Skin epidermis (tissue), 12 donors: ENCODE measurements at regions not wholly inside any gene's neighbourhood (a gene's known extent, or its start where the extent isn't known, plus 50 kb on each side); places are given as distances from the start of the nearest gene placed in this dataset.

Experiments
- H3K27ac ChIP-seq, 21 experiments: fragments of 200-600 bp; sonication (generic) in 11 of 21; one replicate each; pipeline ENCODE4 v1.5.0; 2020; ENCODE audit warnings: mild to moderate bottlenecking in 3 of 21, inconsistent platforms in 2 of 21, moderate library complexity in 2 of 21
- H3K4me3 ChIP-seq, 7 experiments: fragments of 200-600 bp; sonication (generic) in 2 of 7; one replicate each; pipeline ENCODE4 v1.5.0; 2020; ENCODE audit warnings: inconsistent platforms in 2 of 7, mild to moderate bottlenecking in 2 of 7, moderate library complexity in 1 of 7

- no peak overlapping the region for H3K27ac ChIP-seq
- H3K4me3 ChIP-seq: no peak overlapping the region
Observed at GRCh38 chr5:116637149-116637740, 62.6 kb upstream of the SEMA6A start.

- H3K27ac ChIP-seq: no peak overlapping the region
- no peak overlapping the region for H3K4me3 ChIP-seq
Observed at GRCh38 chr5:116632890-116633289, 58.3 kb upstream of the SEMA6A start.

- H3K27ac ChIP-seq: no peak overlapping the region
Observed at GRCh38 chr5:116631147-116631546, 56.5 kb upstream of the SEMA6A start.

GRCh38 chr5:116629168-116629567, 54.5 kb upstream of the SEMA6A start:
- H3K4me3 ChIP-seq: no peak overlapping the region
- H3K27ac ChIP-seq: no peak overlapping the region

More at GRCh38 chr5:116631147-116631546, 56.5 kb upstream of the SEMA6A start:
- H3K4me3 ChIP-seq: no peak overlapping the region

GRCh38 chr5:116626945-116627679, 52.5 kb upstream of the SEMA6A start:
- Histone ChIP-seq H3K27ac (peak overlapping the region in 5 of 21 experiments; percentile 13 to 69 (median 53)), H3K4me3 (no peak overlapping the region)

GRCh38 chr5:116626272-116626723, 51.7 kb upstream of the SEMA6A start:
- peak overlapping the region in 5 of 21 experiments; percentile 14 to 56 (median 42) for H3K27ac ChIP-seq
- no peak overlapping the region for H3K4me3 ChIP-seq
